Endodermal cell (in vitro differentiated cells): ENCODE measurements at regions not wholly inside any gene's neighbourhood (a gene's known extent, or its start where the extent isn't known, plus 50 kb on each side); places are given as distances from the start of the nearest gene placed in this dataset.

Experiments used
- DNase-seq: peaks from one replicate; pipeline ENCODE4 v3.0.0-alpha.2; 2017
- H3K27ac ChIP-seq: 2 replicates; pipeline ENCODE4 v1.5.1; 2013; ENCODE audit warnings: mild to moderate bottlenecking, low read depth, low read length, moderate library complexity
- H3K27me3 ChIP-seq: 2 replicates; pipeline ENCODE4 v1.6.1; 2013; ENCODE audit warnings: mild to moderate bottlenecking, low read length, moderate library complexity; ENCODE audit not compliant: insufficient read depth, control insufficient read depth, poor library complexity, severe bottlenecking
- H3K36me3 ChIP-seq: 2 replicates; pipeline ENCODE4 v1.7.0; 2013; ENCODE audit warnings: mild to moderate bottlenecking, low read length, moderate library complexity; ENCODE audit not compliant: control insufficient read depth, insufficient read depth
- H3K4me1 ChIP-seq: one replicate; pipeline ENCODE4 v1.7.0; 2013; ENCODE audit warnings: low read length; ENCODE audit not compliant: control insufficient read depth, insufficient read depth
- H3K4me3 ChIP-seq: 2 replicates; pipeline ENCODE4 v1.5.1; 2013; ENCODE audit warnings: mild to moderate bottlenecking, low read length, moderate library complexity
- H3K9ac ChIP-seq: 2 replicates; pipeline ENCODE4 v1.6.1; 2013; ENCODE audit warnings: mild to moderate bottlenecking, low read length, moderate library complexity; ENCODE audit not compliant: poor library complexity, severe bottlenecking; ENCODE audit errors: extremely low read depth
- H3K9me3 ChIP-seq: 2 replicates; pipeline ENCODE4 v1.6.1; 2013; ENCODE audit warnings: mild to moderate bottlenecking, low read length, moderate library complexity; ENCODE audit not compliant: control insufficient read depth
- H3K27ac Mint-ChIP-seq: 2 replicates; pipeline ENCODE4 v1.8.0; 2020; ENCODE audit warnings: mixed read lengths
- H3K27me3 Mint-ChIP-seq: 2 replicates; pipeline ENCODE4 v1.8.0; 2021; ENCODE audit warnings: mild to moderate bottlenecking, mixed read lengths; ENCODE audit not compliant: insufficient read depth
- H3K36me3 Mint-ChIP-seq: 2 replicates; pipeline ENCODE4 v1.8.0; 2020; ENCODE audit warnings: low read depth, mixed read lengths
- H3K4me1 Mint-ChIP-seq: 2 replicates; pipeline ENCODE4 v1.8.0; 2020; ENCODE audit warnings: mixed read lengths
- H3K4me3 Mint-ChIP-seq: 2 replicates; pipeline ENCODE4 v1.8.0; 2020; ENCODE audit warnings: mild to moderate bottlenecking, moderate library complexity, mixed read lengths
- H3K9me3 Mint-ChIP-seq: 2 replicates; pipeline ENCODE4 v1.8.0; 2020; ENCODE audit warnings: mild to moderate bottlenecking, mixed read lengths
- CTCF ChIP-seq: fragments of 200-600 bp; sonication (generic); conservative IDR thresholded peaks from 2 replicates; pipeline ENCODE4 v1.5.0; 2021; ENCODE audit warnings: antibody characterized with exemption, mild to moderate bottlenecking
- WGBS, 2 experiments: methylation state at CpG; one replicate each; pipeline versions ENCODE4 v1.1.5 to v1.1.7; 2013; ENCODE audit warnings: missing lambda C conversion rate in 2 of 2, mixed read lengths in 1 of 2; ENCODE audit not compliant: insufficient coverage in 1 of 2, insufficient read length in 1 of 2; 5-methylcytosine and 5-hydroxymethylcytosine counted together

- H3K4me3 Mint-ChIP-seq: no peak overlapping the region
- no peaks in the 10 kb centered on the region for H3K4me1 ChIP-seq
- no peaks in the 10 kb centered on the region for H3K36me3 ChIP-seq
- no peaks in the 10 kb centered on the region for H3K4me1 Mint-ChIP-seq
- H3K9ac ChIP-seq: no peak overlapping the region
- H3K9me3 ChIP-seq: peaks cover 6% of the 10 kb centered on the region
- no peaks in the 10 kb centered on the region for H3K36me3 Mint-ChIP-seq
- H3K4me3 ChIP-seq: no peak overlapping the region
- DNase-seq: no peak
- TF ChIP-seq CTCF: no peak
- H3K27ac Mint-ChIP-seq: no peak overlapping the region
- no peaks in the 10 kb centered on the region for H3K9me3 Mint-ChIP-seq
- H3K27ac ChIP-seq: no peak overlapping the region
- no peaks in the 10 kb centered on the region for H3K27me3 Mint-ChIP-seq
- no peaks in the 10 kb centered on the region for H3K27me3 ChIP-seq
Measured at GRCh38 chr10:109695988-109696387, 227.3 kb downstream of the XPNPEP1 start.

- H3K9me3 Mint-ChIP-seq: peaks cover 41% of the 10 kb centered on the region
Measured at GRCh38 chr10:109689785-109690184, 233.5 kb downstream of the XPNPEP1 start.

GRCh38 chr10:109679478-109679877 lies 243.8 kb downstream of the XPNPEP1 start:
- Histone ChIP-seq H3K9ac (no peak overlapping the region), H3K27ac (no peak overlapping the region), H3K4me3 (no peak overlapping the region), H3K36me3 (no peaks in the 10 kb centered on the region), H3K9me3 (peaks cover 7% of the 10 kb centered on the region), H3K27me3 (no peaks in the 10 kb centered on the region), H3K4me1 (no peaks in the 10 kb centered on the region)
- TF ChIP-seq CTCF: no peak
- H3K36me3 Mint-ChIP-seq: no peaks in the 10 kb centered on the region
- peaks cover 3% of the 10 kb centered on the region for H3K9me3 Mint-ChIP-seq
- no peaks in the 10 kb centered on the region for H3K4me1 Mint-ChIP-seq
- H3K27me3 Mint-ChIP-seq: no peaks in the 10 kb centered on the region
- no peak for DNase-seq
- no peak overlapping the region for H3K27ac Mint-ChIP-seq
- no peak overlapping the region for H3K4me3 Mint-ChIP-seq

More at GRCh38 chr10:109689785-109690184, 233.5 kb downstream of the XPNPEP1 start:
- H3K4me3 Mint-ChIP-seq: no peak overlapping the region
- Histone ChIP-seq H3K9ac (no peak overlapping the region), H3K27ac (no peak overlapping the region), H3K9me3 (peaks cover 24% of the 10 kb centered on the region), H3K4me1 (no peaks in the 10 kb centered on the region), H3K36me3 (no peaks in the 10 kb centered on the region), H3K27me3 (no peaks in the 10 kb centered on the region), H3K4me3 (no peak overlapping the region)
- no peaks in the 10 kb centered on the region for H3K36me3 Mint-ChIP-seq
- H3K27ac Mint-ChIP-seq: no peak overlapping the region
- no peak for TF ChIP-seq CTCF
- no peaks in the 10 kb centered on the region for H3K4me1 Mint-ChIP-seq
- DNase-seq: no peak
- H3K27me3 Mint-ChIP-seq: no peaks in the 10 kb centered on the region
- 31% methylated on average over 1 of the region's 1 CpG; no CpG with 5 or more reads in 1 of the 2 experiments for WGBS, 2 experiments
